ENCODE measurements at regions not wholly inside any gene's neighbourhood (a gene's known extent, or its start where the extent isn't known, plus 50 kb on each side); places are given as distances from the start of the nearest gene placed in this dataset.

GRCh38 chr5:173721601-173722232 lies 105.3 kb upstream of the BOD1 start:
- H3K27me3 ChIP-seq, result no peaks in the 10 kb centered on the region
- peaks cover 0 to 6% (median 0%) of the 10 kb centered on the region in 12 donors for H3K9me3 ChIP-seq
- DNase-seq (no peak), ATAC-seq (no peak)
- no peak for TF ChIP-seq POLR2A (IDR thresholded peaks at IDR 0.05)
- no peak for TF ChIP-seq CTCF (IDR thresholded peaks at IDR 0.05)
- intact Hi-C loops (cut with DNase I), result no loop called here
- H3K36me3 ChIP-seq, result no peaks in the 10 kb centered on the region
- H3K27ac ChIP-seq, result no peak overlapping the region
- H3K4me1 ChIP-seq, result peaks cover 0 to 7% (median 0%) of the 10 kb centered on the region in 12 donors
- WGBS, 4 donors, result 75 to 90% (median 79%) methylated on average over 10 of the region's 10 CpGs
- H3K4me3 ChIP-seq, result no peak overlapping the region

GRCh38 chr5:173726846-173727557 lies 110.6 kb upstream of the BOD1 start:
- 83 to 93% (median 87%) methylated on average over 7 of the region's 7 CpGs for WGBS, 4 donors
- intact Hi-C loops (cut with DNase I), result no loop called here
- TF ChIP-seq POLR2A (IDR thresholded peaks at IDR 0.05) (no peak), CTCF (IDR thresholded peaks at IDR 0.05) (no peak)
- Histone ChIP-seq H3K9me3 (peaks cover 0 to 6% (median 0%) of the 10 kb centered on the region in 12 donors), H3K36me3 (no peaks in the 10 kb centered on the region), H3K4me3 (no peak overlapping the region), H3K27me3 (no peaks in the 10 kb centered on the region), H3K4me1 (no peaks in the 10 kb centered on the region), H3K27ac (no peak overlapping the region)
- DNase-seq (no peak), ATAC-seq (no peak)

- no peaks in the 10 kb centered on the region for H3K27me3 ChIP-seq
- H3K9me3 ChIP-seq, result peaks cover 0 to 6% (median 0%) of the 10 kb centered on the region in 12 donors
- H3K36me3 ChIP-seq, result no peaks in the 10 kb centered on the region
- H3K4me3 ChIP-seq, result no peak overlapping the region
- DNase-seq, result no peak
- TF ChIP-seq POLR2A (IDR thresholded peaks at IDR 0.05) (no peak), CTCF (IDR thresholded peaks at IDR 0.05) (no peak)
- H3K4me1 ChIP-seq, result no peaks in the 10 kb centered on the region
- WGBS, 4 donors, result 69 to 79% (median 73%) methylated on average over 9 of the region's 9 CpGs
- ATAC-seq, result no peak
- intact Hi-C loops (cut with DNase I), result no loop called here
- no peak overlapping the region for H3K27ac ChIP-seq
Measured at GRCh38 chr5:173727839-173728778, 111.7 kb upstream of the BOD1 start.

All from heart left ventricle (tissue), 16 donors.